ENCODE measurements at regions not wholly inside any gene's neighbourhood (a gene's known extent, or its start where the extent isn't known, plus 50 kb on each side); places are given as distances from the start of the nearest gene placed in this dataset.

DNA sequence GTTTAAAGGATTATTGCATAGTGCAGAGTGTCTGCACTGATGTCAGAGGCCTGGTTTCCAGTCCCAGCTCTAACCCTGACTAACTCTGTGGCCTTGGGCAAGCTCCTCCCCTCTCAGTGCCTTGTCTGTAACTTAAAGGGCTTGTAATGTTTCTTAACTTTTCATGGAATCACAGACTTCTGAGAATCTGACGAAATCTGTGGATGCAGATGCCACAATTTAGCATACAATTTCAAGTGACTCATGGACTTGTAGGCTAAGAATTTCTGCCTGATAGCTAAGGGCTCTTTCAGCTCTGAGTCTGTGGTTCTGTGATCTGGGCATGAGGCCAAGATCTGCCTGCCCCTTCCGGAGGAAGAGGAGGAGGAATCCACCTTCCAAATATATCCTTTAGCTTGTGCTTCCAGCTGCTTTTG is 236.9 kb downstream of the AR start:
- no peak overlapping the region for H3K4me3 ChIP-seq (replicated peaks in 1 of 2; ENCODE audit: low read depth in 2 of 2, low read length in 2 of 2)
- TF ChIP-seq, protein P1, sequence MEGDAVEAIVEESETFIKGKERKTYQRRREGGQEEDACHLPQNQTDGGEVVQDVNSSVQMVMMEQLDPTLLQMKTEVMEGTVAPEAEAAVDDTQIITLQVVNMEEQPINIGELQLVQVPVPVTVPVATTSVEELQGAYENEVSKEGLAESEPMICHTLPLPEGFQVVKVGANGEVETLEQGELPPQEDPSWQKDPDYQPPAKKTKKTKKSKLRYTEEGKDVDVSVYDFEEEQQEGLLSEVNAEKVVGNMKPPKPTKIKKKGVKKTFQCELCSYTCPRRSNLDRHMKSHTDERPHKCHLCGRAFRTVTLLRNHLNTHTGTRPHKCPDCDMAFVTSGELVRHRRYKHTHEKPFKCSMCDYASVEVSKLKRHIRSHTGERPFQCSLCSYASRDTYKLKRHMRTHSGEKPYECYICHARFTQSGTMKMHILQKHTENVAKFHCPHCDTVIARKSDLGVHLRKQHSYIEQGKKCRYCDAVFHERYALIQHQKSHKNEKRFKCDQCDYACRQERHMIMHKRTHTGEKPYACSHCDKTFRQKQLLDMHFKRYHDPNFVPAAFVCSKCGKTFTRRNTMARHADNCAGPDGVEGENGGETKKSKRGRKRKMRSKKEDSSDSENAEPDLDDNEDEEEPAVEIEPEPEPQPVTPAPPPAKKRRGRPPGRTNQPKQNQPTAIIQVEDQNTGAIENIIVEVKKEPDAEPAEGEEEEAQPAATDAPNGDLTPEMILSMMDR (IDR thresholded peaks at IDR 0.05; ENCODE audit: low read depth, low read length), result no peak
- DNase-seq (ENCODE audit: low read depth in 2 of 2), result peak; percentile 94 to 97

- TF ChIP-seq, protein P1 (IDR thresholded peaks at IDR 0.05; ENCODE audit: low read depth, low read length), result peak; percentile 62
- DNase-seq (ENCODE audit: low read depth in 2 of 2), result no peak
- H3K4me3 ChIP-seq (replicated peaks in 1 of 2; ENCODE audit: low read depth in 2 of 2, low read length in 2 of 2), result no peak overlapping the region
These were observed 237.3 kb downstream of the AR start for GRCh38 chrX:67781132-67781531.

GRCh38 chrX:67784712-67785111 is 240.9 kb downstream of the AR start:
- TF ChIP-seq, protein P1 (IDR thresholded peaks at IDR 0.05; ENCODE audit: low read depth, low read length), result no peak
- H3K4me3 ChIP-seq (replicated peaks in 1 of 2; ENCODE audit: low read depth in 2 of 2, low read length in 2 of 2), result no peak overlapping the region
- DNase-seq (ENCODE audit: low read depth in 2 of 2), result no peak

DNA sequence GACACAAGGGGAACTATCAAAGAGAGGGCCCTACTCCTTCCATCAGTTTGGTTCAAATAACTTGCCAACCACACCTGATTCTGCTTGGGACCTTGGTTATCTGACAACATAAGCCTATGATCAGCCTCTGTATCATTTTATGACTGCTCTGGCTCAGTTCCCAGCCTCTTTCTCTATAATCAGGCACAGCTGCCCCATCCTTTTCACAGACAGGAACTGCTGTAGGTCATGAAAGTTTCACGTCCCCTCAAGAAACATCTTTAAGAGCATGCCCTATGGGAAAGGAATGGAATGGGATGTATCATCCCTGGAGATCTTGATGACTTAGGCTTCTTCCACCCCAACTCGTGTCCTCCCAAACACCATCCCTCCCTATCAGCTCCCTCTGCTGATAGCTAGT is 243.4 kb downstream of the AR start:
- no peak for DNase-seq (ENCODE audit: low read depth in 2 of 2)
- no peak overlapping the region for H3K4me3 ChIP-seq (replicated peaks in 1 of 2; ENCODE audit: low read depth in 2 of 2, low read length in 2 of 2)
- TF ChIP-seq, protein P1 (IDR thresholded peaks at IDR 0.05; ENCODE audit: low read depth, low read length), result no peak

- no peak for DNase-seq (ENCODE audit: low read depth in 2 of 2)
- TF ChIP-seq, protein P1 (IDR thresholded peaks at IDR 0.05; ENCODE audit: low read depth, low read length), result no peak
- H3K4me3 ChIP-seq (replicated peaks in 1 of 2; ENCODE audit: low read depth in 2 of 2, low read length in 2 of 2), result no peak overlapping the region
These were observed 245.7 kb downstream of the AR start for GRCh38 chrX:67789536-67789935.

Data from cardiac fibroblast (primary cell).